PFSK-1 (cell line): ENCODE measurements at regions not wholly inside any gene's neighbourhood (a gene's known extent, or its start where the extent isn't known, plus 50 kb on each side); places are given as distances from the start of the nearest gene placed in this dataset.

Experiments
- FOXP2 ChIP-seq: optimal IDR thresholded peaks from 2 replicates; pipeline ENCODE3; 2011; ENCODE audit warnings: borderline replicate concordance, control low read depth, inconsistent platforms; ENCODE audit not compliant: insufficient read depth; ENCODE audit errors: extremely low read length, extremely low read depth
- POLR2AphosphoS5 ChIP-seq: IDR thresholded peaks from 2 replicates; pipeline ENCODE4 v1.6.1; 2012; ENCODE audit warnings: low read depth, mild to moderate bottlenecking, control low read depth, low read length, moderate library complexity
- SIN3A ChIP-seq: IDR thresholded peaks from 2 replicates; pipeline ENCODE4 v1.6.1; 2012; ENCODE audit warnings: mild to moderate bottlenecking, low read length, moderate library complexity, borderline replicate concordance; ENCODE audit not compliant: insufficient read depth
- TAF1 ChIP-seq: IDR thresholded peaks from 2 replicates; pipeline ENCODE4 v1.6.1; 2012; ENCODE audit warnings: low read length, control low read depth, borderline replicate concordance; ENCODE audit not compliant: insufficient read depth
- TF ChIP-seq, protein P1 (sequence below), 2 experiments: IDR thresholded peaks; 2 replicates each; pipeline versions ENCODE4 v1.6.1 to v1.8.0; 2011 to 2012; ENCODE audit warnings: low read depth in 2 of 2, low read length in 2 of 2, control low read depth in 1 of 2, inconsistent platforms in 1 of 2, mild to moderate bottlenecking in 1 of 2, moderate library complexity in 1 of 2; ENCODE audit not compliant: insufficient read depth in 1 of 2

DNA sequence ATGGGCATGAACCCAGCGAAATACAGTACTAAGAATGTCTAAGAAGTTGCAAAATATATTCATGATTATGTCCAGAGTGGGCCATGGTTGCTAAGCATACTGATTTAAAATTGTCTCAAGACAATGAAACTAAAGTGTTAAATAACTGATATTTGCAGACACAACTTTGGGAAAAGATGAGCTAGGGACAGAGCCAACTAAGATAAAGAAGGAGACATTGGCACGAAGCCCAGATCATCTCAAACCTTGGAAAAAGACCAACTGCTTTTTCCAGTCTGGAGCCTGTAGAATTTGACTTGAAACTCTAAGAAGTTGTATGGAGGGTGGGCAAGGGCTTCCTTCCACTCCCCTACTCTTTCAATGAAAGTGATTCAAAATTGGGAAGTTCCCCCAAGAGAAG is 108.5 kb upstream of the GLRA2 start:
- no peak for TF ChIP-seq TAF1
- no peak for TF ChIP-seq FOXP2
- no peak for TF ChIP-seq POLR2AphosphoS5
- TF ChIP-seq SIN3A = no peak
- TF ChIP-seq, protein P1, sequence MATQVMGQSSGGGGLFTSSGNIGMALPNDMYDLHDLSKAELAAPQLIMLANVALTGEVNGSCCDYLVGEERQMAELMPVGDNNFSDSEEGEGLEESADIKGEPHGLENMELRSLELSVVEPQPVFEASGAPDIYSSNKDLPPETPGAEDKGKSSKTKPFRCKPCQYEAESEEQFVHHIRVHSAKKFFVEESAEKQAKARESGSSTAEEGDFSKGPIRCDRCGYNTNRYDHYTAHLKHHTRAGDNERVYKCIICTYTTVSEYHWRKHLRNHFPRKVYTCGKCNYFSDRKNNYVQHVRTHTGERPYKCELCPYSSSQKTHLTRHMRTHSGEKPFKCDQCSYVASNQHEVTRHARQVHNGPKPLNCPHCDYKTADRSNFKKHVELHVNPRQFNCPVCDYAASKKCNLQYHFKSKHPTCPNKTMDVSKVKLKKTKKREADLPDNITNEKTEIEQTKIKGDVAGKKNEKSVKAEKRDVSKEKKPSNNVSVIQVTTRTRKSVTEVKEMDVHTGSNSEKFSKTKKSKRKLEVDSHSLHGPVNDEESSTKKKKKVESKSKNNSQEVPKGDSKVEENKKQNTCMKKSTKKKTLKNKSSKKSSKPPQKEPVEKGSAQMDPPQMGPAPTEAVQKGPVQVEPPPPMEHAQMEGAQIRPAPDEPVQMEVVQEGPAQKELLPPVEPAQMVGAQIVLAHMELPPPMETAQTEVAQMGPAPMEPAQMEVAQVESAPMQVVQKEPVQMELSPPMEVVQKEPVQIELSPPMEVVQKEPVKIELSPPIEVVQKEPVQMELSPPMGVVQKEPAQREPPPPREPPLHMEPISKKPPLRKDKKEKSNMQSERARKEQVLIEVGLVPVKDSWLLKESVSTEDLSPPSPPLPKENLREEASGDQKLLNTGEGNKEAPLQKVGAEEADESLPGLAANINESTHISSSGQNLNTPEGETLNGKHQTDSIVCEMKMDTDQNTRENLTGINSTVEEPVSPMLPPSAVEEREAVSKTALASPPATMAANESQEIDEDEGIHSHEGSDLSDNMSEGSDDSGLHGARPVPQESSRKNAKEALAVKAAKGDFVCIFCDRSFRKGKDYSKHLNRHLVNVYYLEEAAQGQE (IDR thresholded peaks at IDR 0.05; ENCODE audit: insufficient read depth in 1 of 2, low read depth in 2 of 2, low read length in 2 of 2) = no peak

DNA sequence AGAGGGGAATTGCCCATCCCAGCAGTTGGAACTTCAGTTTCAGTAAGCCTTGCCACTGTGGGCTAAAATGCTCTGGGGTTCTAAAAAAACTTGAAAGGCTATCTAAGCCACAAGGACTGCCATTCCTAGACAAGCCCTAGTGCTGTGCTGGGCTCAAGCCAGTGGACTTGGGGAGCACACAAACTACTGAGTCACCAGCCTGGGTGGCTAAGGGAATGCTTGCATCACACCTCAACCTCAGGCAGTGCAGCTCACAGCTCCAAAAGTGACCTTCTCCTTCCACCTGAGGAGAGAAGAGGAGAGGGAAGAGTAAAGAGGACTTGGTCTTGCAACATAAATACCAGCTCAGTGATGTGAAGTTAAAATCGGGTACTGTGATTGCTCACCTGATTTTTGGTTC is 116.7 kb upstream of the GLRA2 start:
- TF ChIP-seq, protein P1 (IDR thresholded peaks at IDR 0.05; ENCODE audit: insufficient read depth in 1 of 2, low read depth in 2 of 2, low read length in 2 of 2) = no peak
- TF ChIP-seq TAF1 = no peak
- no peak for TF ChIP-seq SIN3A
- no peak for TF ChIP-seq FOXP2
- no peak for TF ChIP-seq POLR2AphosphoS5

DNA sequence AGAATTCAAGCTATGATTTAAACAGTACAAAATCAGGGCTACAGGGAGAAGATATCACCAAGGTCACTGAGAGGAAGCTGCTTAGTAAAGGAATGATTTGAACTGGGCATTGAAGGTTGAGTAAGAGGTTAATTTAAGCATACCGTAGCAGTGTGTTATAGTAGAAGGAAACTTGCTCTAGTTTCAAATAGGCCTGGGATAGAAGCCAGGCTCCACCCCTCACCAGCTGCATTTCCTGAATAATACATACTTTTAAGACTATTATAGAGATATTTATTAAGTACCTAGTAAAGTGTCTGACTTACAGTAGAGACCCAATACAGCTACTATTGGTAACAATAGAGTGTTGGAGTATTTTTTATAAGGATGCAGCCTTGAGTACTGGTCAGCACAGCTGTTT is 118.0 kb upstream of the GLRA2 start:
- TF ChIP-seq POLR2AphosphoS5 (no peak), SIN3A (no peak), FOXP2 (no peak), TAF1 (no peak)
- TF ChIP-seq, protein P1 (IDR thresholded peaks at IDR 0.05; ENCODE audit: insufficient read depth in 1 of 2, low read depth in 2 of 2, low read length in 2 of 2) = no peak

GRCh38 chrX:14409341-14409740 is 120.0 kb upstream of the GLRA2 start:
- TF ChIP-seq, protein P1 (IDR thresholded peaks at IDR 0.05; ENCODE audit: insufficient read depth in 1 of 2, low read depth in 2 of 2, low read length in 2 of 2) = no peak
- no peak for TF ChIP-seq FOXP2
- no peak for TF ChIP-seq SIN3A
- no peak for TF ChIP-seq POLR2AphosphoS5
- TF ChIP-seq TAF1 = no peak

DNA sequence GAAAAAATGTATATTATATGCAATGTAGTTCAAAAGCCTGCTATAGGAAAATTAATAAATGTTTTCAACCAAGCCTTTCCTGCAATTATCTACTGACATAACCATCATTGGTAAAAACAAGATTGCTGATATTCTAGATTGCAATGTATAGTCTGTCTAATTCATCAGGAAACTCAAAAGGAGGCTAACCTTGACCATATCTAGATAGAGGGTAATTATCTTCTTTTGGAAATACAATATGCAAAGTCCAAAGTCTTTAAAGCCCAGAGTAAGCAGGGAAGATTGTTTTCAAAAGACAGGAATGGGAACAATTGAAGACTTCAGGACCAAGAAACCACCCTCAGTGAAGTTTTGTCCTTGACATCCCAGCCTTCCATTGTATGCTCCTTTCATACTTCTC is 123.1 kb upstream of the GLRA2 start:
- no peak for TF ChIP-seq SIN3A
- no peak for TF ChIP-seq POLR2AphosphoS5
- TF ChIP-seq, protein P1 (IDR thresholded peaks at IDR 0.05; ENCODE audit: insufficient read depth in 1 of 2, low read depth in 2 of 2, low read length in 2 of 2) = no peak
- no peak for TF ChIP-seq FOXP2
- TF ChIP-seq TAF1 = no peak
